ENCODE measurements at regions not wholly inside any gene's neighbourhood (a gene's known extent, or its start where the extent isn't known, plus 50 kb on each side); places are given as distances from the start of the nearest gene placed in this dataset.
"Not testable (repeated sequence)": the region's sequence is repeated elsewhere in the genome, so short reads cannot be mapped to it uniquely, and the experiment has no call there.

GRCh38 chr2:37573451-37574388 lies 97.7 kb downstream of the CDC42EP3 start:
- Histone ChIP-seq H3K4me3 (no peak overlapping the region), H3K9ac (ENCODE audit: low read depth in 2 of 2, low read length in 2 of 2) (no peak overlapping the region), H3K4me1 (no peaks in the 10 kb centered on the region), H3K9me3 (no peaks in the 10 kb centered on the region), H3K27me3 (no peaks in the 10 kb centered on the region), H3K36me3 (no peaks in the 10 kb centered on the region), H3K27ac (no peak overlapping the region)
- intact Hi-C loops (cut with DNase I) = no loop called here
- TF ChIP-seq CTCF (IDR thresholded peaks at IDR 0.05) = no peak
- DNase-seq = no peak

GRCh38 chr2:37575780-37576179 lies 95.7 kb downstream of the CDC42EP3 start:
- Histone ChIP-seq H3K27me3 (no peaks in the 10 kb centered on the region), H3K4me1 (no peaks in the 10 kb centered on the region), H3K36me3 (no peaks in the 10 kb centered on the region), H3K4me3 (no peak overlapping the region), H3K9ac (ENCODE audit: low read depth in 2 of 2, low read length in 2 of 2) (no peak overlapping the region), H3K27ac (no peak overlapping the region), H3K9me3 (no peaks in the 10 kb centered on the region)
- intact Hi-C loops (cut with DNase I) = no loop called here
- DNase-seq = no peak
- TF ChIP-seq CTCF (IDR thresholded peaks at IDR 0.05) = no peak

- H3K9me3 ChIP-seq; H3K4me3 ChIP-seq; H3K27me3 ChIP-seq; H3K27ac ChIP-seq; H3K4me1 ChIP-seq; H3K36me3 ChIP-seq; DNase-seq; H3K9ac ChIP-seq (ENCODE audit: low read depth in 2 of 2, low read length in 2 of 2); intact Hi-C loops (cut with DNase I): not testable (repeated sequence)
Measured at GRCh38 chr2:37576194-37576593, 95.2 kb downstream of the CDC42EP3 start.

GRCh38 chr2:37576831-37577230 lies 94.6 kb downstream of the CDC42EP3 start:
- no peaks in the 10 kb centered on the region for H3K27me3 ChIP-seq
- intact Hi-C loops (cut with DNase I) = no loop called here
- H3K9me3 ChIP-seq = no peaks in the 10 kb centered on the region
- H3K4me3 ChIP-seq = no peak overlapping the region
- no peaks in the 10 kb centered on the region for H3K36me3 ChIP-seq
- no peak overlapping the region for H3K9ac ChIP-seq (ENCODE audit: low read depth in 2 of 2, low read length in 2 of 2)
- DNase-seq = no peak
- H3K4me1 ChIP-seq = no peaks in the 10 kb centered on the region
- H3K27ac ChIP-seq = no peak overlapping the region
- TF ChIP-seq CTCF (IDR thresholded peaks at IDR 0.05) = no peak

GRCh38 chr2:37579192-37579713 lies 92.2 kb downstream of the CDC42EP3 start:
- no peak overlapping the region for H3K27ac ChIP-seq
- no peak for TF ChIP-seq CTCF (IDR thresholded peaks at IDR 0.05)
- no peaks in the 10 kb centered on the region for H3K9me3 ChIP-seq
- no peaks in the 10 kb centered on the region for H3K27me3 ChIP-seq
- H3K4me3 ChIP-seq = no peak overlapping the region
- H3K4me1 ChIP-seq = no peaks in the 10 kb centered on the region
- H3K9ac ChIP-seq (ENCODE audit: low read depth in 2 of 2, low read length in 2 of 2) = no peak overlapping the region
- no peaks in the 10 kb centered on the region for H3K36me3 ChIP-seq
- intact Hi-C loops (cut with DNase I) = no loop called here
- DNase-seq = no peak

GRCh38 chr2:37579949-37580348 lies 91.5 kb downstream of the CDC42EP3 start:
- H3K36me3 ChIP-seq; DNase-seq; intact Hi-C loops (cut with DNase I); H3K27ac ChIP-seq; H3K4me3 ChIP-seq; H3K9ac ChIP-seq (ENCODE audit: low read depth in 2 of 2, low read length in 2 of 2); H3K9me3 ChIP-seq; H3K27me3 ChIP-seq; H3K4me1 ChIP-seq: not testable (repeated sequence)
